Calu3 (cell line): ENCODE measurements at regions not wholly inside any gene's neighbourhood (a gene's known extent, or its start where the extent isn't known, plus 50 kb on each side); places are given as distances from the start of the nearest gene placed in this dataset.

Experiments
- BruUV-seq: library from RNA; stranded (reverse); fragments of 400-500 nt; replicated peaks from 2 replicates; lab custom pipeline; 2021; lab: Mats Ljungman, UMichigan
- CTCF ChIA-PET: fragments of 300-600 bp; sonication (Branson Sonifier 250); formaldehyde crosslinking; loops from one replicate; lab custom pipeline; 2022; ENCODE audit warnings: antibody characterized with exemption; lab: Charles Lee
- DNase-seq: peaks from one replicate; pipeline ENCODE4 v3.0.0; 2022
- H3K27ac Mint-ChIP-seq: one replicate; pipeline ENCODE4 v1.8.0; 2022; ENCODE audit warnings: mixed read lengths; ENCODE audit not compliant: unreplicated experiment
- H3K27me3 Mint-ChIP-seq: one replicate; pipeline ENCODE4 v1.8.0; 2022; ENCODE audit warnings: mixed read lengths; ENCODE audit not compliant: unreplicated experiment
- H3K36me3 Mint-ChIP-seq: one replicate; pipeline ENCODE4 v1.8.0; 2022; ENCODE audit warnings: mild to moderate bottlenecking, moderate library complexity, mixed read lengths; ENCODE audit not compliant: insufficient read depth, unreplicated experiment
- H3K4me1 Mint-ChIP-seq: one replicate; pipeline ENCODE4 v1.8.0; 2022; ENCODE audit warnings: mild to moderate bottlenecking, low read depth, mixed read lengths; ENCODE audit not compliant: unreplicated experiment
- H3K4me3 Mint-ChIP-seq: one replicate; pipeline ENCODE4 v1.8.0; 2022; ENCODE audit warnings: mild to moderate bottlenecking, low read depth, moderate library complexity, mixed read lengths; ENCODE audit not compliant: unreplicated experiment
- H3K9me3 Mint-ChIP-seq: one replicate; pipeline ENCODE4 v1.8.0; 2022; ENCODE audit warnings: low read depth, mixed read lengths; ENCODE audit not compliant: unreplicated experiment
- CTCF ChIP-seq: fragments of 200-600 bp; IDR thresholded peaks from one replicate; pipeline ENCODE4 v1.8.0; 2022; ENCODE audit warnings: antibody characterized with exemption; ENCODE audit not compliant: unreplicated experiment
- intact Hi-C: fragments of 100-400 bp; cut with micrococcal nuclease; formaldehyde crosslinking; loops from one replicate; pipeline ENCODE4 v1.10.0; 2022; ENCODE audit not compliant: unreplicated experiment

GRCh38 chr4:174038481-174038880 lies 245.0 kb downstream of the FBXO8 start:
- no peak for DNase-seq
- H3K27me3 Mint-ChIP-seq: no peaks in the 10 kb centered on the region
- no peaks in the 10 kb centered on the region for H3K36me3 Mint-ChIP-seq
- H3K27ac Mint-ChIP-seq: no peak overlapping the region
- H3K4me1 Mint-ChIP-seq: no peaks in the 10 kb centered on the region
- intact Hi-C loops: no loop called here
- BruUV-seq: no TSS peak
- H3K9me3 Mint-ChIP-seq: no peaks in the 10 kb centered on the region
- no peak for TF ChIP-seq CTCF
- no peak overlapping the region for H3K4me3 Mint-ChIP-seq
- CTCF ChIA-PET: no interaction called here

GRCh38 chr4:174037631-174038030 lies 245.8 kb downstream of the FBXO8 start:
- H3K27ac Mint-ChIP-seq: no peak overlapping the region
- no peaks in the 10 kb centered on the region for H3K27me3 Mint-ChIP-seq
- no peak overlapping the region for H3K4me3 Mint-ChIP-seq
- CTCF ChIA-PET: no interaction called here
- H3K4me1 Mint-ChIP-seq: no peaks in the 10 kb centered on the region
- no peaks in the 10 kb centered on the region for H3K9me3 Mint-ChIP-seq
- H3K36me3 Mint-ChIP-seq: no peaks in the 10 kb centered on the region
- DNase-seq: no peak
- intact Hi-C loops: no loop called here
- TF ChIP-seq CTCF: no peak
- BruUV-seq: no TSS peak

GRCh38 chr4:174037049-174037448 lies 246.4 kb downstream of the FBXO8 start:
- Mint-ChIP-seq H3K27ac (no peak overlapping the region), H3K4me1 (no peaks in the 10 kb centered on the region), H3K4me3 (no peak overlapping the region), H3K9me3 (no peaks in the 10 kb centered on the region), H3K36me3 (no peaks in the 10 kb centered on the region), H3K27me3 (no peaks in the 10 kb centered on the region)
- intact Hi-C loops: no loop called here
- no TSS peak for BruUV-seq
- no peak for TF ChIP-seq CTCF
- no peak for DNase-seq
- CTCF ChIA-PET: no interaction called here

GRCh38 chr4:174036576-174036975 lies 246.9 kb downstream of the FBXO8 start:
- no peaks in the 10 kb centered on the region for H3K4me1 Mint-ChIP-seq
- CTCF ChIA-PET: no interaction called here
- H3K9me3 Mint-ChIP-seq: no peaks in the 10 kb centered on the region
- no peak overlapping the region for H3K27ac Mint-ChIP-seq
- intact Hi-C loops: no loop called here
- no peaks in the 10 kb centered on the region for H3K36me3 Mint-ChIP-seq
- DNase-seq: no peak
- no peak for TF ChIP-seq CTCF
- no peaks in the 10 kb centered on the region for H3K27me3 Mint-ChIP-seq
- no peak overlapping the region for H3K4me3 Mint-ChIP-seq
- BruUV-seq: no TSS peak
